UCSD-AML1 (cell line): ENCODE measurements at regions not wholly inside any gene's neighbourhood (a gene's known extent, or its start where the extent isn't known, plus 50 kb on each side); places are given as distances from the start of the nearest gene placed in this dataset.

Source experiments
- DNase-seq: peaks from one replicate; lab custom pipeline; 2025; ENCODE audit not compliant: unreplicated experiment; lab: John Stamatoyannopoulos, UW

GRCh38 chr2:60168247-60168646 is 385.2 kb downstream of the BCL11A start:
- DNase-seq = no peak

- DNase-seq = no peak
Measured at GRCh38 chr2:60167089-60167488, 386.4 kb downstream of the BCL11A start.

GRCh38 chr2:60163691-60164090 is 389.8 kb downstream of the BCL11A start:
- no peak for DNase-seq

- DNase-seq = no peak
Measured at GRCh38 chr2:60159519-60159918, 393.9 kb downstream of the BCL11A start.

- no peak for DNase-seq
Measured at GRCh38 chr2:60158262-60158661, 395.2 kb downstream of the BCL11A start.

GRCh38 chr2:60157283-60157682 is 396.2 kb downstream of the BCL11A start:
- no peak for DNase-seq

GRCh38 chr2:60154142-60154541 is 399.3 kb downstream of the BCL11A start:
- no peak for DNase-seq

- no peak for DNase-seq
Measured at GRCh38 chr2:60152226-60152833, 401.1 kb downstream of the BCL11A start.

GRCh38 chr2:60149176-60149575 is 404.3 kb downstream of the BCL11A start:
- DNase-seq = peak; percentile 68

- DNase-seq = peak; percentile 68
Measured at GRCh38 chr2:60148716-60149115, 404.7 kb downstream of the BCL11A start.

- DNase-seq = no peak
Measured at GRCh38 chr2:60140185-60140584, 413.3 kb downstream of the BCL11A start.

GRCh38 chr2:60136913-60137312 is 416.5 kb downstream of the BCL11A start:
- no peak for DNase-seq

GRCh38 chr2:60127191-60127590 is 426.3 kb downstream of the BCL11A start:
- DNase-seq = no peak

GRCh38 chr2:60125611-60126426 is 427.6 kb downstream of the BCL11A start:
- DNase-seq = no peak

- DNase-seq = no peak
Measured at GRCh38 chr2:60119778-60120177, 433.7 kb downstream of the BCL11A start.

- DNase-seq = no peak
Measured at GRCh38 chr2:60118917-60119316, 434.5 kb downstream of the BCL11A start.

GRCh38 chr2:60118061-60118460 is 435.4 kb downstream of the BCL11A start:
- no peak for DNase-seq

GRCh38 chr2:60116161-60116875 is 437.1 kb downstream of the BCL11A start:
- DNase-seq = no peak

- no peak for DNase-seq
Measured at GRCh38 chr2:60109744-60110143, 443.7 kb downstream of the BCL11A start.

GRCh38 chr2:60106836-60107529 is 446.5 kb downstream of the BCL11A start:
- no peak for DNase-seq

- no peak for DNase-seq
Measured at GRCh38 chr2:60105906-60106305, 447.5 kb downstream of the BCL11A start.
